COLO829 (cell line): ENCODE measurements at regions not wholly inside any gene's neighbourhood (a gene's known extent, or its start where the extent isn't known, plus 50 kb on each side); places are given as distances from the start of the nearest gene placed in this dataset.
A peak's percentile ranks its signal among the peaks of the same experiment; 100 is the strongest.

Experiments
- DNase-seq: peaks from one replicate; pipeline ENCODE4 v3.0.0; 2012; ENCODE audit warnings: low spot score

DNA sequence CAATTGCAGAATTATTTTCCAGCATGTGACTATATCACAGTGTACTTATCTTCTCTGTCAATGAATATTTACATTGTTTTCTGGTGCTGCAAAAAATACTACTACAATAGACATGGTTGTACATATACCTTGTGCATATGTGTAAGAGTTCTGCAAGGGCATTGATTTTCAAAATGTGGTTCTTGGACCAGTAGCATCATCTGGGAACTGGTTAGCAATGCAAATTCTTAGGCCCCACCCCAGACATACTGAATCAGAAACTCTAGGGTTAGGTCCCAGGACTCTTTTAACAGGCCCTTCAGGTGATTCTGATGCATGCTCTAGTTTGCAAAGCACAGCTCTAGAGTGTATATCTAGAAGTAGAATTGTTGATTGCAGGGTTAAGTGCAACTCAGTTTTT, 292.3 kb downstream of the ZNF621 start:
- DNase-seq, result no peak

DNA sequence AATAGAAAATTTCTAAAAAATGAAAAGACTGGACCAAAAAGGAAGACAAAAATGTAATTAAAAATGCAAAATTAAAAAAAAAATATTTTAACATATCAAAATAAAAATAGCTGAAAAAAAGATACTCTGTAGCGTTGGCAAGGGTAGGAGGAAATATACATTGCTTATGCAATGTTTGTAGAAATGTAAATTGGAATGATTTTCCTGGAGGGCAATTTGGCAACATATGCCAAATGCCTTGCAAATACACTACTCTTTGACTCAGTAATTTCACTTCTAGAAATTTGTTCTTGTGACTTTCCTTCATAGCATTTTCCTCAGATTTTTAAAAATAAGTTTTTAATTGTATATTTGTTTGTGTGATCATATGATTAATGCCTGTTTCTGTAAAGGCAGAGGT, 296.6 kb downstream of the ZNF621 start:
- DNase-seq, result no peak

DNA sequence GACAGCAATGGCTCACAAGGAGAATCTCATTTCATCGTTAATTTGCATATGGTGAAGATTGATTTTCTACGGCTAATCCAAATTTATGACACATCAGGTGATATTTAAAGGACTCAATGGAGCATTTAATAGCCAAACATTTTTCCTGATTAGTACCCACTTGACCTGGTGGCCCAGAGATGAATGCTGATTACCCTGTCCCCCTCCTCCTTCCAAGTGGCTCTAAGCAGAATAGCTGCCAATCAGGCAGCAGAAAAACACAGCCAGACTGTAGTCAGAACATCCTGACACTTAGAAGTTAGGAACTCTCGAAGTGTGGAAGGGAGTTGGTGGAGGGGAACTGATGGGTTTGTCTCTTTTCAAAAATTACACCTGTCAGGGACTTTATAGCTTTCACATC, 302.5 kb downstream of the ZNF621 start:
- DNase-seq, result no peak

DNA sequence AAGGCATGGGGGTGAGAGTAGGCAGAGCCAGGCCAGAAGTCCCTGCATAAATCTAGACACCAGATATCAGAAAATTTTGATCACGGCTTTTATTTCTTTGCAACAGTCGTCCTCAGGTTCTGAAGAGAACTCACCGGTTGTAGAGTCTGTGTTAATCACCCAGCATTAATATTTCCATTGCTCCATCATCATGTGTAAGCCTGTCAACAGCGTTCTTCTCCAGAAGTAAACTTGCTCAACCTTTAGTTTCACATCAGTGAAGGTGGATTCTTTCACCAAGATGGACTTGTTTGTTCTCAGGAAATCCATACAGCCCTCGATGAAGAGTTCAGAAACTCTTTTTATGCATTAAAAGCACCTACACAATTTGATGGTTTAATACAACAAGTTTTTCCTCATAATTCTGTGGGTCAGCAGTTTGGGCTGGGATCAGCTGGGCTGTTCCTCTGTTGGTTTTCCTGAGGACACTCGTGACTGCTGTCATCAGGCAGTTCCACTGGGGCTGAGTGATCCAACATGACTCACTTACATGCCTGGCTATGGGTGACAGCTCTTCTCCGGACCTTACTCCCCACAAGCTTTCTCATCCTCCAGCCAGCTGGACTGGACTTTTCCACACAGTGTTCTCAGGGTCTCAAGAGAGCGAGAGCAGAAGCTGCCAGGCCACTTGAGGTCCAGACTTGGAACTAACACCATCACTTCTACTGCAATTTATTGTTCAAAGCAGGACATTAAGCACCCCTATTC, 303.4 kb downstream of the ZNF621 start:
- DNase-seq, result no peak

DNA sequence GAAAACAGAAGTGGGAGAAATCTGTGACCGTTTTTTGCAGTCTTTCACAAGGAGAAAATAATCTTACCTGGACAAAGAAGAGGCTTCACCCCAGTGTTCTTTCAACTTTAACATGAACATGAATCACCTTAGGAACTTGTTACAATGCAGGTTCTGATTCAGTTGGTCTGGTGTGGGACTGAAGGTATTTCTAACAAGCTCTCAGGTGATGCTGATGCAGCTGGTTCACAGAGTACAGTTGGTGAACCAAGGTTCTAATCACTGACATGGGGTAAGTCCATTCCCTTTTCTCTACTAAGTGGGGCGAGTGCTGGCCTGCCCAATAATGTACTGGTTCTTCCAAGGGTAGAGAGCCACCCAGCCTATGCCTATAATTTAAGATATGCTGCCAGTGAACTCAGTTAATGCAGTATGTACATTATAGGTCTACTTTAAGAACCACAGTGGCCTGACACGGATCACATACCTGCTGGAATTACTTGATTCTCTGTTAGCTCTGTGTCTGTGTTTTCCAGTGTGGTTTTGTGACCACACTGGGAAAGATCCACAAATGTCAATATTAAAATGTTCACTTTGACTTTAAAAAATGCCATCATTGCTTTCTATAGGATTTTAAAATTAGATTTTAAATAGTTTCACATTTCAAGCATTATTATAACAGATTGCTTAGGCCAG, 304.1 kb downstream of the ZNF621 start:
- DNase-seq, result no peak

GRCh38 chr3:40829876-40830275, 305.1 kb downstream of the ZNF621 start:
- no peak for DNase-seq

GRCh38 chr3:40837300-40837699, 312.5 kb downstream of the ZNF621 start:
- DNase-seq, result no peak

GRCh38 chr3:40841131-40841530, 316.4 kb downstream of the ZNF621 start:
- no peak for DNase-seq

DNA sequence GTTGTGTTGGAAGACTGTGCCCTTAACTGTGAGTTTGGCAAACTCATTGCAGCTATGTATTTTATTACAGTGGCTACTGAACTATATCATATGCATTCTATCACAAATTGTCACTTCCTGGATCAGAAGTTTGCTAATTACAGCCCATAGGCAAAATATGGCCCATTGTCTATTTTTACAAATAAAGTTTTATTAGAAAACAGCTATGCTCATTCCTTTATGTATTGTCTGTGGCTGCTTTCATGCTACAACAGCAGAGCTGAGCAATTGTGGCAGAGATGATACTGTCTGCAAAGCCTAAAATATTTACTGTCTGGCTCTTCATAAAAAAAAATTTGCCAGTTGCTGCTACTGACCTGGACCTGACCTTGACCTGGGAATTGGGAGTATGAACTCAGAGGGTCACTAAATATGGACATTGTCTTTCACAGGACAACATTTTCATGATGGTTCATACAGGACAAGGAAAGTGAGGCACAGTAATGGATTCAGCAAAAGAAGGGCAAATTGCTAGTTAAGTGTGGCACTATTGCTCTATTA, 316.9 kb downstream of the ZNF621 start:
- no peak for DNase-seq

DNA sequence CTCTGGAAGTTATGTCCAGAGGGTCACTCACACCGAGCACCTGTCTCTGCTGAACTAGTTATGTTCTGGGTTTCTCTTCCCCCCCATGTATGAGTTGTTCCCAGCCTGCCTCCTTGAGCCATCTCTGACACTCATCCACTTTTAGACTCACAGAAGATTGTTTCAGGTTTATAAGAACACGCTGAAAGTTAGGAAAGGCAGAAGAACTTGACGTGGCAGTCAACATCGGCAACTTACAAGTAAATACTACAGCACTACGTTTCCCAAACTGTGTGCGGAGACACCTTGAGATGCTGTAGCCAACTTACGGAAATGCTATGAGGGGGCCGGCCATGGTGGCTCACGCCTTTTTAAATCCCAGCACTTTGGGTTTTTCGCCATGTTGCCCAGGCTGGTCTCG, 318.0 kb downstream of the ZNF621 start:
- no peak for DNase-seq

DNA sequence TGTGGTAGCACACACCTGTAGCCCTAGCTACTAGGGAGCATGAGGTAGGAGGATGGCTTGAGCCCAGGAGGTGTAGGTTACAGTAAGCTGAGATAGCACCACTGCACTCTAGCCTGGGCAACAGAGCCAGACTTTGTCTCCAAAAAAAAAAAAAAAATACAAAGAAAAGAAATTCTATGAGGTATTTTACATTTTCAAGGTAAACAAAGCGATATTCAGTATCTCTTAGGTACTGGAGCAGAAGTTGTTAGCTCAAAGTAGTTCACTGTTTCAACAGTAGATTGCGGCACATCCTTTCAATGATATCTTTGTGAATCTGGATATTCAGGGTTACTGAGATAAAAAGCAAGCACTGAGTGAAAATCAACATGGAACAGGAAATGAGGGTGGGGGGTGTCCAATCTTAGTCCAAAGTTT, 318.5 kb downstream of the ZNF621 start:
- DNase-seq, result no peak

DNA sequence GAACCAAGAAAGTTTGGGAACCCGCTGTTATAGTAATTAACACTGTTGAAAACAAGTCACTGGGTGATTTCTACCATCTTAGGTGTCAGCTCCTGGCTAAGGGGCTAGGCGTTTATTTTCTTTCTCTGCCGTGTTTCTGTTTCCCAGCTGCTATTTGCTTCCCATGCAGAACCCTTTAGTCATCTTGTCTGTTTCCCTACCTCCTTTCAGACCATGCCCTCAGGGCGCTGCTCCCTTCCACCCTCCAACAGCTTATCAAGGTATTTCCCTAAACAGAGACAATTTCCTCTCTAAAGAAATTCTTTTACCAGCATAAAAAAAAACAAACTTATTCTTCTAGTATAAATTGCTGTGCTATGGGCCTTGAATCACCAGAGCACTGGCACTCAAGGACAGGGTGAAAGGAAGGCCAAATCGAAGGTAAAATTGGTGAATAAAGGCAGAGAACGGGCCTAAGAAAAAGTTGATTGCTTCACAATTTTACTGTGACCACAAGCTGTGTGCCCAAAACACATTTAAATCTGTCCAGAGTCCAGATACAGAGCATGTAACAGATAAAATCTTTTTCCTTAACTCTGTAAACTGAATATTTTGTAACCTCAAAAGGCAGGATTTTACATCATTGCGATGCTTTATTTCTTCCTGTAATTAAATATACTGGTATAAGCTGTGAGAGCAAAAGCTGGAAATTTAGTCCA, 319.2 kb downstream of the ZNF621 start:
- DNase-seq, result peak; percentile 68

GRCh38 chr3:40844896-40845295, 320.1 kb downstream of the ZNF621 start:
- DNase-seq, result no peak

DNA sequence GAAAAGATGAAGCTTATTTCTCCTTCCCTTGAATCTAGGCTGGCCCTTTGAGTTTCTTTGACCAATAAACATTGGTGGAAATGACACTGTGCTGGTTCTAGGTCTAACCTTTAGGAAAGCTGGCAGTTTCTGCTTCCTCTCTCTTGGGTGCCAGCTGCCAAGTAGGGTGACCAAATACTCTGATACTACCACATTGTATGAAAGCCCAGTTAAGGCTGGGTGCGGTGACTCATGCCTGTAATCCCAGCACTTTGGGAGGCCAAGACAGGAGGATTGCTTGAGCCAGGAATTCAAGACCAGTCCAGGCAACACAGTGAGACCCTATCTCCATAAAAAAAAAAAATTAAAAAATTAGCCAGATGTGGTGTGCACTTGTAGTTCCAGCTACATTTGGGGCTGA, 320.7 kb downstream of the ZNF621 start:
- no peak for DNase-seq

DNA sequence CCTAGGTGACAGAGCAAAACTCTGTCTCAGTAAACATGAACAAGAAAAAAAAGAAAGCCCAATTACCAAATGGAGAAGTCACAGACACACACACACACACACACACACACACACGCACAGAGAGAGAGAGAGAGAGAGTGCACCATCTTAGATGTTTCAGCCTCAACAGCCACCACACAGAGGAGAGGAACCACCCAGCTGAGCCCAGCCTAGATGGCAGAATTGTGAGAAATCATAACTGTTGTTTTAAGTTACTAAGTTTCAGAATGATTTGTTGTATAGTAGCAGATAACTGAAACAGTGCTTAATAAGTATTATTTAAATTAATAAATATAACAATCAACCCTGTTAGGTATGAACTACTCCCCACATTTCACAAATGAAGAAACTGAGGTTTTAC, 321.2 kb downstream of the ZNF621 start:
- no peak for DNase-seq

GRCh38 chr3:40846451-40846850, 321.7 kb downstream of the ZNF621 start:
- DNase-seq, result no peak

DNA sequence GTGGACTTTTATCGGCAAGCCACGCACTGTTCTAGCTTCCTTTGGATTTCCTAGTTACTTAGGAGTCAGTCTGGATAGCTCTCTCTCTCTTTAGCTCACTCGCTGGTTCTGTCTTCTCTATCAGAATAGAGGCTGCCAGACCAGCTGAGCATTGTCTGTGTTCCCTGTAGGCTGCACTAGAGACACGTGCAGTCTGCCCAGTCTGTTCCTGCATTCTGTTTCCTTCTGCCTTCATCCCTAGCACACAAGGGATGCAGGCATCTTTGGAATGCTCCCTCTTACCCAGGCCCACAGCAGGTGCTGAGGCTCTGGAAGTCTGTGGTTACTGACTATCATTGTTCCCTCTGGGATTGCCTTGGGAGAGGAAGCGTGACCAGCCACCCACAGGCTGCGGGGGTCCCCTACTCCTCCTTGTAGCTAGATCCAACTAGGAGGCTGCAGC, 322.8 kb downstream of the ZNF621 start:
- no peak for DNase-seq

- no peak for DNase-seq
Measured at GRCh38 chr3:40848421-40848820, 323.7 kb downstream of the ZNF621 start.

GRCh38 chr3:40850861-40851260, 326.1 kb downstream of the ZNF621 start:
- DNase-seq, result no peak

DNA sequence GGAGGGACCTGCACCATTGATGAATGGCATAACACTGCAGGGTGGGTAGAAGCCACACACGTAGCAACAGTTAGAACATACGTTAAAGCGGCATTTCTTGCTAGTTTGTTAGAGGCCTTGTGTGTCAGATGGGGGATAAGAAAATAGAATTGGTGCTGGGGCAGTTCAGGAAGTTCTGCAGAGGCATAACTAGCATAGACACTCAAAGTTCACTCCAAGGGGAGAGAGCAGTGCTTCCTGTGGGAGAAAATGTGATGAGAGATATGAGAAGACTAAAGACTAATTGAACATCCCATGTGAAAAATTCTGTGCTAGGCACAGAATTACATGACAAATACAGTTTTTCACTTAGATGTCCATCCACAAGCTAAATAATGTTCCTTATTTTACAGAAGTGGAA, 327.1 kb downstream of the ZNF621 start:
- no peak for DNase-seq

DNA sequence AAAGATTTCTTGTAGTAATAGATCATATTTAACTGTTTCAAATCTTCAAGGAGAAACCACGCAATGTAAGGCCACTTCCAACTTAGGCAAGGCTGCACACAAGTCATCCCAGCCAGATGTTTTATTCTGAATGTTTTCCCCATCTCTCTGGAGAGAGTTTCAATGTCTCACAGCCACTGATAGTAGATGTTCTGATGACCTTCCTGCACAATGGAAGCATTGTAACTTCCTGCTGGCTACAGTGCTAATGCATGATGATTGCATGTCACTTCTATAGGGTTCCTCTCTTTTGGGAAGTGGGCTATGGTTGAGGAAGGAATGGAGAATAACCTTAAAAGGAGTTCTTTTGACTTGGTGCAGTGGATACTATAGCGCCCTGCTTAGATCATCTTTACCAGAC, 328.0 kb downstream of the ZNF621 start:
- DNase-seq, result peak; percentile 66

- DNase-seq, result no peak
Measured at GRCh38 chr3:40853474-40853873, 328.7 kb downstream of the ZNF621 start.

DNA sequence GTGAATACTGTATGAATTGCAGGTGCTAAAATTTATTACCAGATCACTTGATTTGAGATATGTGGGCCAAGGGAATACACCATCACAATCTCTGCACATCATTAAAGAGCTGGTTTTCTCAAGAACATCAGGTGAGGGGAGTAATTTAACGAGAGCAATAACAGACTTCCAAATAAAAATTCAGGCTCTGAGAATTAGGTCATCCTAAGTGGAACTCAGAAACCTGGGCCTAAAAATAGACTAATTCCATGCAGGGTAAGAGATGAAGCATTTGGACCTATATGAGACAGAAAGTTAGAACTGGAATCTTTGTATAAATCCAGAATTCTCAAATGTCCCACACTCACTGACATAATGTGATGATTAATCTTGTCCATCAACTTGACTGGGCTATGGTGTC, 331.1 kb downstream of the ZNF621 start:
- no peak for DNase-seq
